IMR-90 (cell line): ENCODE measurements at regions not wholly inside any gene's neighbourhood (a gene's known extent, or its start where the extent isn't known, plus 50 kb on each side); places are given as distances from the start of the nearest gene placed in this dataset.

Source experiments
- ATAC-seq: fragments of 200-7000 bp; cut with Tn5 transposase; 2 replicates; pipeline ENCODE4 v1.9.1; 2020; ENCODE audit warnings: low read depth, mild to moderate bottlenecking, moderate library complexity
- BruUV-seq: library from RNA; stranded (reverse); fragments of 400-500 nt; replicated peaks from 2 replicates; lab custom pipeline; 2021; lab: Mats Ljungman, UMichigan
- CTCF ChIA-PET: fragments of 300-600 bp; formaldehyde crosslinking; extraction: SDS; loops from one replicate; lab custom pipeline; 2021; ENCODE audit warnings: antibody characterized with exemption; lab: Yijun Ruan, JAX
- POLR2A ChIA-PET: fragments of 300-600 bp; sonication (Branson Sonifier 250); formaldehyde crosslinking; loops from one replicate; lab custom pipeline; 2022; ENCODE audit warnings: antibody characterized with exemption; ENCODE audit not compliant: unreplicated experiment; lab: Charles Lee
- DNase-seq: peaks from one replicate; pipeline ENCODE4 v3.0.0; 2013
- H2AFZ ChIP-seq: replicated peaks from 2 replicates; pipeline ENCODE3; 2013; ENCODE audit warnings: low read length, mild to moderate bottlenecking; ENCODE audit not compliant: poor library complexity
- H2AK5ac ChIP-seq: 2 replicates; pipeline ENCODE4 v1.6.1; 2013; ENCODE audit warnings: low read depth, low read length, inconsistent platforms
- H2AK9ac ChIP-seq: replicated peaks from 2 replicates; pipeline ENCODE3; 2013; ENCODE audit warnings: mild to moderate bottlenecking, low read depth, low read length, moderate library complexity; ENCODE audit not compliant: poor library complexity
- H2BK120ac ChIP-seq: 2 replicates; pipeline ENCODE4 v1.6.1; 2013; ENCODE audit warnings: low read depth, low read length, inconsistent platforms
- H2BK15ac ChIP-seq: 3 replicates; pipeline ENCODE4 v1.6.1; 2013; ENCODE audit warnings: low read depth, low read length, inconsistent platforms
- H2BK20ac ChIP-seq: 2 replicates; pipeline ENCODE4 v1.6.1; 2013; ENCODE audit warnings: low read depth, mild to moderate bottlenecking, inconsistent platforms, low read length, moderate library complexity
- H2BK5ac ChIP-seq: 2 replicates; pipeline ENCODE4 v1.6.1; 2013; ENCODE audit warnings: mild to moderate bottlenecking, low read depth, low read length, inconsistent platforms; ENCODE audit not compliant: poor library complexity, severe bottlenecking
- H3K14ac ChIP-seq: replicated peaks from 2 replicates; pipeline ENCODE4 v1.6.1; 2013; ENCODE audit warnings: low read depth, low read length, inconsistent platforms
- H3K18ac ChIP-seq: 2 replicates; pipeline ENCODE4 v1.6.1; 2013; ENCODE audit warnings: low read depth, low read length, control low read depth
- H3K23ac ChIP-seq: 2 replicates; pipeline ENCODE4 v1.6.1; 2013; ENCODE audit warnings: low read depth, low read length, inconsistent platforms
- H3K27ac ChIP-seq: 2 replicates; pipeline ENCODE4 v1.5.1; 2013; ENCODE audit warnings: mild to moderate bottlenecking, control low read depth, low read length; ENCODE audit not compliant: insufficient read depth
- H3K27me3 ChIP-seq: 2 replicates; pipeline ENCODE4 v1.6.1; 2013; ENCODE audit warnings: low read length; ENCODE audit not compliant: control insufficient read depth, insufficient read depth
- H3K36me3 ChIP-seq: 2 replicates; pipeline ENCODE4 v1.6.1; 2013; ENCODE audit warnings: low read length, mixed read lengths; ENCODE audit not compliant: control insufficient read depth, insufficient read depth
- H3K4ac ChIP-seq: 2 replicates; pipeline ENCODE4 v1.6.1; 2013; ENCODE audit warnings: low read depth, low read length, inconsistent platforms
- H3K4me1 ChIP-seq: 2 replicates; pipeline ENCODE4 v1.6.1; 2013; ENCODE audit warnings: low read length, mixed read lengths; ENCODE audit not compliant: control insufficient read depth, insufficient read depth
- H3K4me2 ChIP-seq: 2 replicates; pipeline ENCODE4 v1.6.1; 2013; ENCODE audit warnings: low read depth, mild to moderate bottlenecking, control low read depth, low read length, moderate library complexity
- H3K4me3 ChIP-seq: 2 replicates; pipeline ENCODE4 v1.5.1; 2013; ENCODE audit warnings: low read depth, mild to moderate bottlenecking, control low read depth, low read length, moderate library complexity; ENCODE audit not compliant: insufficient read depth
- H3K56ac ChIP-seq: 2 replicates; pipeline ENCODE4 v1.6.1; 2013; ENCODE audit warnings: low read length, inconsistent platforms; ENCODE audit not compliant: insufficient read depth; ENCODE audit errors: extremely low read depth
- H3K79me1 ChIP-seq, 2 experiments: 2 replicates each; pipeline ENCODE4 v1.6.1; 2013; ENCODE audit warnings: low read length in 2 of 2, inconsistent platforms in 1 of 2, low read depth in 1 of 2
- H3K9ac ChIP-seq: 2 replicates; pipeline ENCODE4 v1.6.1; 2013; ENCODE audit warnings: low read depth, low read length, control low read depth
- H3K9me1 ChIP-seq: 2 replicates; pipeline ENCODE4 v1.6.1; 2013; ENCODE audit warnings: low read length, inconsistent platforms; ENCODE audit not compliant: insufficient read depth
- H3K9me3 ChIP-seq: 2 replicates; pipeline ENCODE4 v1.6.1; 2013; ENCODE audit warnings: low read length; ENCODE audit not compliant: control insufficient read depth, insufficient read depth
- H4K20me1 ChIP-seq: 2 replicates; pipeline ENCODE4 v1.6.1; 2013; ENCODE audit warnings: low read length, inconsistent platforms; ENCODE audit not compliant: insufficient read depth
- H4K5ac ChIP-seq: 2 replicates; pipeline ENCODE4 v1.6.1; 2013; ENCODE audit warnings: mild to moderate bottlenecking, low read depth, low read length, control low read depth
- H4K8ac ChIP-seq, 2 experiments: 2 replicates each; pipeline ENCODE4 v1.6.1; 2013; ENCODE audit warnings: low read depth in 2 of 2, low read length in 2 of 2, control low read depth in 1 of 2, inconsistent platforms in 1 of 2
- H4K91ac ChIP-seq: 2 replicates; pipeline ENCODE4 v1.6.1; 2013; ENCODE audit warnings: low read depth, low read length, inconsistent platforms; ENCODE audit not compliant: insufficient read depth
- CTCF ChIP-seq: conservative IDR thresholded peaks from 2 replicates; pipeline ENCODE4 v1.5.1; 2012; ENCODE audit warnings: mild to moderate bottlenecking, low read depth, low read length, improper control_type of control experiment
- FOS ChIP-seq: fragments of 150-350 bp; IDR thresholded peaks from 2 replicates; pipeline ENCODE4 v1.6.1; 2016; ENCODE audit warnings: low read depth, low read length
- MAZ ChIP-seq: IDR thresholded peaks from 2 replicates; pipeline ENCODE4 v1.6.1; 2012; ENCODE audit warnings: low read depth, mild to moderate bottlenecking, low read length, improper control_type of control experiment, moderate library complexity, borderline replicate concordance
- POLR2A ChIP-seq: IDR thresholded peaks from 2 replicates; pipeline ENCODE4 v1.6.1; 2012; ENCODE audit warnings: mild to moderate bottlenecking, low read depth, low read length
- RFX5 ChIP-seq: IDR thresholded peaks from 2 replicates; pipeline ENCODE4 v1.8.0; 2012; ENCODE audit warnings: low read depth, mild to moderate bottlenecking, low read length, moderate library complexity
- SMC3 ChIP-seq: fragments of 150-350 bp; IDR thresholded peaks from 2 replicates; pipeline ENCODE4 v1.6.1; 2016; ENCODE audit warnings: low read depth, mild to moderate bottlenecking, antibody characterized with exemption, low read length, moderate library complexity
- dilution Hi-C: fragments of 300-500 bp; cut with HindIII; formaldehyde crosslinking; loops from one replicate; pipeline ENCODE4 v1.14.3; 2018; ENCODE audit warnings: low sequenced_read_pairs; ENCODE audit not compliant: unreplicated experiment
- in situ Hi-C: fragments of 300-500 bp; cut with MboI; formaldehyde crosslinking; loops from 3 replicates; pipeline ENCODE4 v1.14.3; 2019; ENCODE audit warnings: low sequenced_read_pairs, inconsistent platforms, mixed read lengths
- intact Hi-C: fragments of 100-400 bp; cut with micrococcal nuclease; formaldehyde crosslinking; loops from 2 replicates; pipeline ENCODE4 v1.10.0; 2022

- no peaks in the 10 kb centered on the region for H3K9me1 ChIP-seq
- H3K36me3 ChIP-seq, result no peaks in the 10 kb centered on the region
- no peaks in the 10 kb centered on the region for H4K20me1 ChIP-seq
- BruUV-seq, result no TSS peak
- H3K27me3 ChIP-seq, result no peaks in the 10 kb centered on the region
- no peak overlapping the region for H2AFZ ChIP-seq
- H3K4me3 ChIP-seq, result no peak overlapping the region
- no peak overlapping the region for H3K4me2 ChIP-seq
- no peaks in the 10 kb centered on the region for H3K79me1 ChIP-seq
- no peak overlapping the region for H2AK5ac ChIP-seq
- dilution Hi-C loops, result no loop called here
- no peak overlapping the region for H4K8ac ChIP-seq
- H3K4ac ChIP-seq, result no peak overlapping the region
- peaks cover 6% of the 10 kb centered on the region for H3K4me1 ChIP-seq
- POLR2A ChIA-PET, result no interaction called here
- H2BK5ac ChIP-seq, result no peak overlapping the region
- no peak overlapping the region for H4K91ac ChIP-seq
- ATAC-seq, result no peak
- no peaks in the 10 kb centered on the region for H3K9me3 ChIP-seq
- H3K18ac ChIP-seq, result no peak overlapping the region
- H2BK120ac ChIP-seq, result no peak overlapping the region
- intact Hi-C loops, result loop anchor here (10.0 kb wide), 1 partner anchor 49 kb away; no protein-coding TSS in a partner anchor
- DNase-seq, result no peak
- H3K27ac ChIP-seq, result no peak overlapping the region
- in situ Hi-C loops, result no loop called here
- H3K56ac ChIP-seq, result no peak overlapping the region
- CTCF ChIA-PET, result no interaction called here
- no peak overlapping the region for H2BK20ac ChIP-seq
- H2AK9ac ChIP-seq, result no peak overlapping the region
- no peak overlapping the region for H3K9ac ChIP-seq
- H3K14ac ChIP-seq, result no peak overlapping the region
- H3K23ac ChIP-seq, result no peak overlapping the region
- no peak overlapping the region for H4K5ac ChIP-seq
- TF ChIP-seq FOS (no peak), POLR2A (no peak), CTCF (no peak), SMC3 (no peak), RFX5 (no peak), MAZ (no peak)
- no peak overlapping the region for H2BK15ac ChIP-seq
Observed at GRCh38 chr21:27224169-27224568, 257.3 kb upstream of the ADAMTS5 start.
